HEK293T (cell line): ENCODE measurements at regions not wholly inside any gene's neighbourhood (a gene's known extent, or its start where the extent isn't known, plus 50 kb on each side); places are given as distances from the start of the nearest gene placed in this dataset.

Source experiments
- CTCF ChIA-PET: fragments of 350-600 bp; formaldehyde crosslinking; extraction: SDS; loops from one replicate; lab custom pipeline; 2021; ENCODE audit warnings: antibody characterized with exemption, inconsistent platforms; lab: Yijun Ruan, JAX
- POLR2A ChIA-PET: fragments of 350-600 bp; formaldehyde crosslinking; extraction: SDS; loops from one replicate; lab custom pipeline; 2020; ENCODE audit warnings: antibody characterized with exemption, inconsistent platforms; lab: Yijun Ruan, JAX
- DNase-seq: peaks from one replicate; pipeline ENCODE4 v3.0.0; 2012; ENCODE audit warnings: mixed read lengths; ENCODE audit errors: extremely low spot score
- ARNT ChIP-seq: fragments of 450-650 bp; IDR thresholded peaks from 2 replicates; pipeline ENCODE4 v1.6.1; 2017; ENCODE audit warnings: mild to moderate bottlenecking
- BHLHE40 ChIP-seq: fragments of 450-650 bp; IDR thresholded peaks from 2 replicates; pipeline ENCODE4 v1.6.1; 2016; ENCODE audit warnings: mild to moderate bottlenecking, moderate library complexity, borderline replicate concordance
- CTBP1 ChIP-seq: fragments of 450-650 bp; IDR thresholded peaks from 2 replicates; pipeline ENCODE4 v1.6.1; 2016; ENCODE audit warnings: borderline replicate concordance
- ELF4 ChIP-seq: fragments of 450-650 bp; IDR thresholded peaks from 2 replicates; pipeline ENCODE4 v1.6.1; 2017; ENCODE audit warnings: antibody characterized with exemption
- FOXA1 ChIP-seq: fragments of 450-650 bp; IDR thresholded peaks from 2 replicates; pipeline ENCODE4 v1.6.1; 2016; ENCODE audit warnings: mild to moderate bottlenecking
- FOXK2 ChIP-seq: fragments of 450-650 bp; IDR thresholded peaks from 2 replicates; pipeline ENCODE4 v1.6.1; 2016; ENCODE audit warnings: mild to moderate bottlenecking
- FOXM1 ChIP-seq: fragments of 450-650 bp; IDR thresholded peaks from 2 replicates; pipeline ENCODE4 v1.6.1; 2017; ENCODE audit warnings: mild to moderate bottlenecking, borderline replicate concordance
- HDGF ChIP-seq: fragments of 450-650 bp; IDR thresholded peaks from 2 replicates; pipeline ENCODE4 v1.6.1; 2017; ENCODE audit warnings: antibody characterized with exemption, borderline replicate concordance
- L3MBTL2 ChIP-seq: fragments of 450-650 bp; conservative IDR thresholded peaks from 2 replicates; pipeline ENCODE4 v1.6.1; 2016; ENCODE audit warnings: mild to moderate bottlenecking
- LEF1 ChIP-seq: fragments of 450-650 bp; IDR thresholded peaks from 2 replicates; pipeline ENCODE4 v1.6.1; 2017; ENCODE audit warnings: mild to moderate bottlenecking, borderline replicate concordance
- NFRKB ChIP-seq: fragments of 450-650 bp; IDR thresholded peaks from 2 replicates; pipeline ENCODE4 v1.6.1; 2016; ENCODE audit warnings: mild to moderate bottlenecking, moderate library complexity
- PKNOX1 ChIP-seq: fragments of 450-650 bp; IDR thresholded peaks from 2 replicates; pipeline ENCODE4 v1.6.1; 2016
- SP1 ChIP-seq: fragments of 450-650 bp; IDR thresholded peaks from 2 replicates; pipeline ENCODE4 v1.6.1; 2017
- SUZ12 ChIP-seq: fragments of 450-650 bp; IDR thresholded peaks from 2 replicates; pipeline ENCODE4 v1.6.1; 2016; ENCODE audit warnings: mild to moderate bottlenecking
- TARDBP ChIP-seq: fragments of 450-650 bp; IDR thresholded peaks from 2 replicates; pipeline ENCODE4 v1.6.1; 2016
- ZNF384 ChIP-seq: fragments of 450-650 bp; IDR thresholded peaks from 2 replicates; pipeline ENCODE4 v1.6.1; 2016

GRCh38 chr1:81414488-81415015 is 386.2 kb upstream of the ADGRL2 start:
- TF ChIP-seq FOXK2 (no peak), NFRKB (no peak), FOXA1 (no peak), SUZ12 (no peak), SP1 (no peak), PKNOX1 (no peak), CTBP1 (no peak), HDGF (no peak), LEF1 (no peak), BHLHE40 (no peak), TARDBP (no peak), ZNF384 (no peak), FOXM1 (no peak), L3MBTL2 (no peak), ELF4 (no peak), ARNT (no peak)
- CTCF ChIA-PET, result interaction anchor here (0.5 to 1.2 kb wide), 10 partner anchors 9 to 861 kb away, joined by 3 to 4 read pairs (median 3); no protein-coding TSS in a partner anchor

DNA sequence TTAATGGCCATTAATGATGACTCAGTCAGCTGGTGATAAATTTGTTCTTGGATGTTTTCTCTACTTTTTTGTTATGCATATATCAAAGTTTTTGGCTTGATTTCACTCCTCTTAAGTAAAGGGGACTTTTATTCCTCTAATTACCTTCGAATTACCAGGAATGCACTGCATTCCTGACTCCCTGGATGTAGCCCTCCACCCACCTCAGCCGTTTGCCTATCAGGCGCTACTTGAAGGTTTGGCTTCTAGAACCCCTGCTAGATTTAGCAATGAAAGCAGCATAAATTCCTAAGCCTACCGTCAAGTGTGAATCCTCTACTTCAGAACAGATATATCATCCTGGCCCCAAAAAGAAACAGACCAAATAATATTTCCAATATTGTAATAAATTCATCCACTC is 387.8 kb upstream of the ADGRL2 start:
- POLR2A ChIA-PET, result no interaction called here
- CTCF ChIA-PET, result no interaction called here
- TF ChIP-seq BHLHE40 (no peak), FOXM1 (no peak), L3MBTL2 (no peak), SUZ12 (no peak)
- DNase-seq, result no peak

More at GRCh38 chr1:81414488-81415015, 386.2 kb upstream of the ADGRL2 start:
- peak; percentile 85 for DNase-seq
- POLR2A ChIA-PET, result no interaction called here

GRCh38 chr1:81410941-81411340 is 389.8 kb upstream of the ADGRL2 start:
- POLR2A ChIA-PET, result no interaction called here
- DNase-seq, result no peak
- CTCF ChIA-PET, result no interaction called here
- no peak for TF ChIP-seq PKNOX1
- no peak for TF ChIP-seq FOXA1
- TF ChIP-seq FOXK2, result no peak

DNA sequence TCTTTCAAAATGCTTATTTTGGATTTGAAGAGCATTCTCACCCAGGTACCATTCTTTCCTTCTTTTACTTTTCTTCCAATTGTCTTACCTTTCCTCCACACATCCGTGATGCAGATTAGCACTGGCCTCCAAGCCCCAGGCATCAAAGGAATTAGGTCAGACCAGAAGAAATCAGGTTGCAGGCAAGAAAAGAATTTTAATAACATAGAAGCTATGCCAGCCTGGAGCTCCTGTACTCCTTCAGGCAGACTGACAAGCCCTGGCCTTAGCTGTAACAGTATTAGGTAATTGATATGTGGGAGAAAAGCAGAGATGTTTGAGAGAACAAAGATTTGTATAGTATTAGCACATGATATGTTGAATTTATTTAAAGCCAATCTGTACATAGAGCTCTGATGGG is 390.4 kb upstream of the ADGRL2 start:
- ChIA-PET POLR2A (no interaction called here), CTCF (no interaction called here)
- TF ChIP-seq CTBP1 (no peak), SP1 (no peak), FOXA1 (no peak)
- DNase-seq, result no peak

- TF ChIP-seq CTBP1 (no peak), LEF1 (no peak), L3MBTL2 (no peak), FOXM1 (no peak), HDGF (no peak), ZNF384 (no peak), SUZ12 (no peak), FOXK2 (no peak), BHLHE40 (no peak), ELF4 (no peak), ARNT (no peak), TARDBP (no peak), SP1 (no peak), NFRKB (no peak), FOXA1 (no peak)
- ChIA-PET POLR2A (no interaction called here), CTCF (no interaction called here)
- DNase-seq, result no peak
These were observed 390.9 kb upstream of the ADGRL2 start for GRCh38 chr1:81409780-81410274.

DNA sequence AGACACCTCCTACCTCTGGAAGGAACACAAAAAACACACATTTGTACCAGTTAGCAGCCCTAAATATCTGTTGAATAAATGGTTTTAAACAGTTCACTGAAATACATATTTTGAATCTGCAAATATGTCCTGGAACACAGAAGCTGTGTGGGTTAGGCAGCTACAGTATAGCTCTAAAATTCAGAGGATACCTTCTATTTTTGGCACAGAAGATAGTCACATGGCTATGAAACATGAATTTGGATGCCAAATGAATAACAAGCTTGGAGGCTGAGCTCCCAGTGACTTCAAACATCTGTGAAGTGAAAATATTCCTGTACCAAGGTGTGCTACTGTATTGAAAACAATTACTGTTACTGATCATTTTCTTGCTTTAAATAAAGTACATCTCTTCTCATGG is 391.5 kb upstream of the ADGRL2 start:
- TF ChIP-seq CTBP1, result no peak
- no peak for TF ChIP-seq NFRKB
- TF ChIP-seq BHLHE40, result no peak
- TF ChIP-seq HDGF, result no peak
- no peak for TF ChIP-seq ZNF384
- no peak for TF ChIP-seq ELF4
- no peak for TF ChIP-seq FOXA1
- TF ChIP-seq SP1, result no peak
- no peak for TF ChIP-seq ARNT
- no peak for TF ChIP-seq SUZ12
- no peak for TF ChIP-seq L3MBTL2
- TF ChIP-seq FOXM1, result no peak
- TF ChIP-seq PKNOX1, result no peak
- TF ChIP-seq FOXK2, result no peak
- no peak for TF ChIP-seq LEF1
- no peak for TF ChIP-seq TARDBP
- CTCF ChIA-PET, result interaction anchor here (0.6 to 0.9 kb wide), 2 partner anchors 394 to 902 kb away, joined by 3 to 6 read pairs; no protein-coding TSS in a partner anchor
- no peak for DNase-seq
- POLR2A ChIA-PET, result interaction anchor here (1.5 kb wide), 1 partner anchor 392 kb away, joined by 3 read pairs; the partner anchor contains the start of gene ADGRL2
